HG02763 (cell line): ENCODE measurements at regions not wholly inside any gene's neighbourhood (a gene's known extent, or its start where the extent isn't known, plus 50 kb on each side); places are given as distances from the start of the nearest gene placed in this dataset.
"Not testable (repeated sequence)": the region's sequence is repeated elsewhere in the genome, so short reads cannot be mapped to it uniquely, and the experiment has no call there.

Experiments used
- ATAC-seq: cut with Tn5 transposase; IDR thresholded peaks from one replicate; pipeline ENCODE4 v1.9.1; 2021; ENCODE audit warnings: mild to moderate bottlenecking, moderate library complexity; ENCODE audit not compliant: unreplicated experiment

GRCh38 chr9:62874213-62874612 is 1684.4 kb downstream of the SPATA31A7 start:
- not testable (repeated sequence) for ATAC-seq

GRCh38 chr9:62874745-62875599 is 1685.1 kb downstream of the SPATA31A7 start:
- ATAC-seq, result not testable (repeated sequence)

GRCh38 chr9:62877552-62877951 is 1687.7 kb downstream of the SPATA31A7 start:
- ATAC-seq, result not testable (repeated sequence)

- ATAC-seq, result not testable (repeated sequence)
These were observed 1688.2 kb downstream of the SPATA31A7 start for GRCh38 chr9:62877987-62878386.

- not testable (repeated sequence) for ATAC-seq
These were observed 1690.6 kb downstream of the SPATA31A7 start for GRCh38 chr9:62880453-62880852.

- ATAC-seq, result not testable (repeated sequence)
These were observed 1691.1 kb downstream of the SPATA31A7 start for GRCh38 chr9:62880971-62881370.

GRCh38 chr9:62881811-62882210 is 1692.0 kb downstream of the SPATA31A7 start:
- ATAC-seq, result not testable (repeated sequence)

- not testable (repeated sequence) for ATAC-seq
These were observed 1692.9 kb downstream of the SPATA31A7 start for GRCh38 chr9:62882717-62883116.

GRCh38 chr9:62896692-62897091 is 1706.9 kb downstream of the SPATA31A7 start:
- not testable (repeated sequence) for ATAC-seq

- not testable (repeated sequence) for ATAC-seq
These were observed 1707.8 kb downstream of the SPATA31A7 start for GRCh38 chr9:62897411-62898225.

GRCh38 chr9:62899666-62900065 is 1709.8 kb downstream of the SPATA31A7 start:
- not testable (repeated sequence) for ATAC-seq

- not testable (repeated sequence) for ATAC-seq
These were observed 1714.2 kb downstream of the SPATA31A7 start for GRCh38 chr9:62904061-62904460.

- not testable (repeated sequence) for ATAC-seq
These were observed 1715.9 kb downstream of the SPATA31A7 start for GRCh38 chr9:62905722-62906121.

GRCh38 chr9:62907866-62908265 is 1718.0 kb downstream of the SPATA31A7 start:
- ATAC-seq, result not testable (repeated sequence)

- not testable (repeated sequence) for ATAC-seq
These were observed 1718.4 kb downstream of the SPATA31A7 start for GRCh38 chr9:62908271-62908670.

- not testable (repeated sequence) for ATAC-seq
These were observed 1719.6 kb downstream of the SPATA31A7 start for GRCh38 chr9:62909447-62909846.

- not testable (repeated sequence) for ATAC-seq
These were observed 1722.4 kb downstream of the SPATA31A7 start for GRCh38 chr9:62912278-62912677.

- not testable (repeated sequence) for ATAC-seq
These were observed 1725.3 kb downstream of the SPATA31A7 start for GRCh38 chr9:62915168-62915567.

GRCh38 chr9:62915661-62916060 is 1725.8 kb downstream of the SPATA31A7 start:
- peak; percentile 100 for ATAC-seq

GRCh38 chr9:62918648-62919385 is 1729.0 kb downstream of the SPATA31A7 start:
- ATAC-seq, result not testable (repeated sequence)

GRCh38 chr9:62931484-62931883 is 1741.6 kb downstream of the SPATA31A7 start:
- not testable (repeated sequence) for ATAC-seq
